ENCODE measurements at regions not wholly inside any gene's neighbourhood (a gene's known extent, or its start where the extent isn't known, plus 50 kb on each side); places are given as distances from the start of the nearest gene placed in this dataset.

DNA sequence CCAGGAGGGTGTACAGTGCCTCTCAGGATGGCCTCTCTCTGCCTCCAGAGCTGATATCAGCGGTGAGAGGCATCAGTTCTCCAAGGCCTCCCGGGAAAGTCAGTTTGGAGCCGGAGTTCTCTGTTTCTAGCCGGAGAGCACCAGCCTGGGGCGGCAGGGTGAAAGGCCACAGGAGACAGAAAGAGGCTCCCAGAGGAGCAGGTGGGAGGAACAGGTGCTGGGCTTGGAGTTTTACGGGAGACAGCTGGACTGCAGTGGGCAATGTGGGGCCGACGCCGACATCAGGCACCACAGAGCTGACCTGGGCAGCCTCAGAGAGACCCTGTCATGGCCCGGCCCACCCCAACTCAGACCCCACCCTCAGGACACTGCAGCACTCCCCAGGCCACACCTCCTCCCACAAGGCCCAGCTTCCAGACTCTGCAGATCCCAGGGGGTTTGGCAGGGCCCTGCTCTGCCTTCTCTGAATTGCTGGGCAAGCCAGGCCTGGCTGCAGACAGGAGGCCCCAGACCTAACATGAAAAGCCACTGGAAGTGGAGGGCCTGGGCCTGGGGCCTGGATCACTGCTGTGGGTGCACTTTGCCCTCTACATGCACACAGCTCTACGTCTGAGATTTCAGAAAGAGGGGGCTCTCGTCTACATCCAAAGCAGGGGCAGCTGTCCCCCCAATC is 885.6 kb downstream of the BRD1 start:
- H3K4me1 ChIP-seq (ENCODE audit: insufficient read depth, low read length, poor library complexity, severe bottlenecking): no peaks in the 10 kb centered on the region
- no peaks in the 10 kb centered on the region for H3K79me2 ChIP-seq (ENCODE audit: insufficient read depth, low read length)
- no peak overlapping the region for H3K4me3 ChIP-seq (ENCODE audit: low read length, poor library complexity, severe bottlenecking)
- no peak overlapping the region for H3K9ac ChIP-seq (ENCODE audit: low read depth, low read length, poor library complexity, severe bottlenecking)
- H3K9me2 ChIP-seq (replicated peaks; ENCODE audit: low read depth, low read length): no peaks in the 10 kb centered on the region
- no peak overlapping the region for H3K4me2 ChIP-seq (ENCODE audit: low read depth, low read length, poor library complexity, severe bottlenecking)
- no peaks in the 10 kb centered on the region for H3K27me3 ChIP-seq (ENCODE audit: insufficient read depth, low read length, poor library complexity, severe bottlenecking)
- no peak for TF ChIP-seq EZH2phosphoT487 (IDR thresholded peaks at IDR 0.05; ENCODE audit: borderline replicate concordance)
- TF ChIP-seq, protein P1, sequence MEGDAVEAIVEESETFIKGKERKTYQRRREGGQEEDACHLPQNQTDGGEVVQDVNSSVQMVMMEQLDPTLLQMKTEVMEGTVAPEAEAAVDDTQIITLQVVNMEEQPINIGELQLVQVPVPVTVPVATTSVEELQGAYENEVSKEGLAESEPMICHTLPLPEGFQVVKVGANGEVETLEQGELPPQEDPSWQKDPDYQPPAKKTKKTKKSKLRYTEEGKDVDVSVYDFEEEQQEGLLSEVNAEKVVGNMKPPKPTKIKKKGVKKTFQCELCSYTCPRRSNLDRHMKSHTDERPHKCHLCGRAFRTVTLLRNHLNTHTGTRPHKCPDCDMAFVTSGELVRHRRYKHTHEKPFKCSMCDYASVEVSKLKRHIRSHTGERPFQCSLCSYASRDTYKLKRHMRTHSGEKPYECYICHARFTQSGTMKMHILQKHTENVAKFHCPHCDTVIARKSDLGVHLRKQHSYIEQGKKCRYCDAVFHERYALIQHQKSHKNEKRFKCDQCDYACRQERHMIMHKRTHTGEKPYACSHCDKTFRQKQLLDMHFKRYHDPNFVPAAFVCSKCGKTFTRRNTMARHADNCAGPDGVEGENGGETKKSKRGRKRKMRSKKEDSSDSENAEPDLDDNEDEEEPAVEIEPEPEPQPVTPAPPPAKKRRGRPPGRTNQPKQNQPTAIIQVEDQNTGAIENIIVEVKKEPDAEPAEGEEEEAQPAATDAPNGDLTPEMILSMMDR (conservative IDR thresholded peaks at IDR 0.05; ENCODE audit: low read length): no peak
- no peaks in the 10 kb centered on the region for H4K20me1 ChIP-seq (ENCODE audit: insufficient read depth, low read length, poor library complexity, severe bottlenecking)
- H3K9me3 ChIP-seq (ENCODE audit: insufficient read depth, low read depth, low read length): peaks cover 4% of the 10 kb centered on the region; the same call in 1 of the 2 replicates
- no peak overlapping the region for H2AFZ ChIP-seq (ENCODE audit: low read length)
- H3K36me3 ChIP-seq (ENCODE audit: insufficient read depth, low read length): no peaks in the 10 kb centered on the region
- no peaks in the 10 kb centered on the region for H3F3A ChIP-seq (ENCODE audit: low read depth)

DNA sequence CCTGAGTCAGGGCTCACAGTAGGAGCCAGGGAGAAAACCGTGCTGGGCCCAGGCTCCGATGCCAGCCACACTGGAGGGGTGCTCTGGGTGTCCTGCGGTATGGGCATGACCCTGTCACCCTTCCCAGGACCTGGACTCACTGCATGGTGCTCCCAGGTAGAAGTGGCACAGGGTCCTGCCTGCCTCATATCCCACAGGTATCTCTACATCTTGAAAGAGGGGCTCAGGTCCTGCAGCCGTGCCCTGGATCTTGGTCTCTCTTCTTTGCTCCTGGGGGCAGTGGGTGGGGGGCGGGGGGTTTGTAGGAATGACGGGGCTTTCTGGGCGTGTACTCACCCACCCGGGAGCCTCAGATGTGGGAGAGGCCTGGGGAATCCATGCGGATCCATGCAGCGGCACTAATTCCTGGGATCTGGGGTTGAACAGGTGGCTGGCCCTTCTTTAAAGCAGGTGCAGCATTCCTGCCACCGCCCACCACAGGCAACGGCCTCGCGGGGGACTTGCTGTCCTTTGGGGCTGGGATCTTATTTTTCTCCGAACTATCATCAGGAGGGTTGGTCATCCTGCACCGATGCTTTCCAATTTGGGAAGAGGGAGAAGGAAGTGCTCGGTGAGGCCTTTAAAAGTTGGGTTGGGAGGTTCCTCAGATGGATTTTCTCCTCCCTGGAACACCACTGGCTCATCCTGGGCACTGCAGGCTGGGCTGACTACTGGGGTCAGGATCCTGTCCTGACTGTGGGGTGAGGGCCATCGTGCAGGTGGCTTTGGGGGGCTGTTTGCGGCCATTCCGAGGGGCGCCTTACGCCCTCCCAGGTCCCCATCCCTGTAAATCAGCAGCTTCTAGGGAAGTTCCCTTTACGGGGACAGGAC is 886.4 kb downstream of the BRD1 start:
- Histone ChIP-seq H3K4me1 (ENCODE audit: insufficient read depth, low read length, poor library complexity, severe bottlenecking) (no peaks in the 10 kb centered on the region), H3K9ac (ENCODE audit: low read depth, low read length, poor library complexity, severe bottlenecking) (no peak overlapping the region), H3K4me3 (ENCODE audit: low read length, poor library complexity, severe bottlenecking) (no peak overlapping the region), H3F3A (ENCODE audit: low read depth) (no peaks in the 10 kb centered on the region), H3K27me3 (ENCODE audit: insufficient read depth, low read length, poor library complexity, severe bottlenecking) (no peaks in the 10 kb centered on the region), H2AFZ (ENCODE audit: low read length) (no peak overlapping the region), H3K9me3 (ENCODE audit: insufficient read depth, low read depth, low read length) (peaks cover 4% of the 10 kb centered on the region; the same call in 1 of the 2 replicates), H3K79me2 (ENCODE audit: insufficient read depth, low read length) (no peaks in the 10 kb centered on the region), H3K36me3 (ENCODE audit: insufficient read depth, low read length) (no peaks in the 10 kb centered on the region), H3K4me2 (ENCODE audit: low read depth, low read length, poor library complexity, severe bottlenecking) (no peak overlapping the region), H4K20me1 (ENCODE audit: insufficient read depth, low read length, poor library complexity, severe bottlenecking) (no peaks in the 10 kb centered on the region), H3K9me2 (replicated peaks; ENCODE audit: low read depth, low read length) (no peaks in the 10 kb centered on the region)
- TF ChIP-seq EZH2phosphoT487 (IDR thresholded peaks at IDR 0.05; ENCODE audit: borderline replicate concordance): no peak
- TF ChIP-seq, protein P1 (conservative IDR thresholded peaks at IDR 0.05; ENCODE audit: low read length): no peak

DNA sequence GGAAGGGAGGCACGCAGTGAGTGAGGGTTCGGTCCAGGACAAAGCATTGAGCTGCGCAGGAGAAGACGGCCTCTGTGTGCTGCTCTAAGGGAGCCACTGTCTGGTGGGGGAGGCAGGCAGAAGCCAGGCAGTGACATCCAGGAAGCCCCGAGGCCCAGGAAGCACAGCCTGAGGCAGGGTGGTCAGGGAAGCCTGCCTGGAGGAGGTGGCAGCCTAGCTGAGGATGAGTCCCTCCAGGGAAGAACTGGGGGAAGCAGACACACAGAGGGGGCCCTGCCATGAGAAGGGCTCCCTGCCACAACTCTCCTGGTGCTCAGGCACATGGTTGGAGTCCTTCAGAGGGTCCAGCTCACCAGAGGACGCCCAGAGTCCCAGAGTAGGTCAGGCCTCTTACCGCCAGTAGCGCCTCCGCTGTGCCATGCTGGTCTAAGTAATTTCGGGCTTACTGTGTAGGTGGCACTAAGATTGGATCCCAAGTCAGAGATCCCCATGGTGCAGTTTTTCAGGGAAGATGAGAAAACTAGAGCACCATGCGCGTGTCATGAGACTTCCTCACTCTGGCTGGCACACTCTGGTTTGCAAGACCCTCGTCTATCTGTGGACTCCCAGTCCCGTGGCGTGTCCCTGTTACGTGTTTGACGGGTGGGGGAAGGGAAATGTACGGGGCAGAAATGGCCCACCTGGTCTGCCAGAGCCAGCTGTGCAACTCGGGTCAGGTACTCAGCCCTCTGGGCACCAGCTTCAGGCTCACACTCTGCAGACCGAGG is 887.2 kb downstream of the BRD1 start:
- Histone ChIP-seq H3K79me2 (ENCODE audit: insufficient read depth, low read length) (no peaks in the 10 kb centered on the region), H3K4me2 (ENCODE audit: low read depth, low read length, poor library complexity, severe bottlenecking) (no peak overlapping the region), H3K4me3 (ENCODE audit: low read length, poor library complexity, severe bottlenecking) (no peak overlapping the region), H3F3A (ENCODE audit: low read depth) (no peaks in the 10 kb centered on the region), H3K36me3 (ENCODE audit: insufficient read depth, low read length) (no peaks in the 10 kb centered on the region), H3K9me3 (ENCODE audit: insufficient read depth, low read depth, low read length) (no peaks in the 10 kb centered on the region; the same call in 1 of the 2 replicates), H2AFZ (ENCODE audit: low read length) (no peak overlapping the region), H3K4me1 (ENCODE audit: insufficient read depth, low read length, poor library complexity, severe bottlenecking) (no peaks in the 10 kb centered on the region), H3K9ac (ENCODE audit: low read depth, low read length, poor library complexity, severe bottlenecking) (no peak overlapping the region), H4K20me1 (ENCODE audit: insufficient read depth, low read length, poor library complexity, severe bottlenecking) (no peaks in the 10 kb centered on the region), H3K27me3 (ENCODE audit: insufficient read depth, low read length, poor library complexity, severe bottlenecking) (no peaks in the 10 kb centered on the region), H3K9me2 (replicated peaks; ENCODE audit: low read depth, low read length) (no peaks in the 10 kb centered on the region)
- no peak for TF ChIP-seq EZH2phosphoT487 (IDR thresholded peaks at IDR 0.05; ENCODE audit: borderline replicate concordance)
- TF ChIP-seq, protein P1 (conservative IDR thresholded peaks at IDR 0.05; ENCODE audit: low read length): no peak
